G401 (cell line): ENCODE measurements at regions not wholly inside any gene's neighbourhood (a gene's known extent, or its start where the extent isn't known, plus 50 kb on each side); places are given as distances from the start of the nearest gene placed in this dataset.

Experiments used
- DNase-seq: peaks from one replicate; pipeline ENCODE4 v3.0.0-alpha.2; 2015; ENCODE audit warnings: low spot score
- in situ Hi-C: cut with HindIII; loops from 2 replicates; pipeline ENCODE4 v1.10.0; 2016; ENCODE audit warnings: low sequenced_read_pairs, mixed read lengths

- DNase-seq, result no peak
Measured at GRCh38 chr6:23591761-23592160, 534.3 kb upstream of the NRSN1 start.

DNA sequence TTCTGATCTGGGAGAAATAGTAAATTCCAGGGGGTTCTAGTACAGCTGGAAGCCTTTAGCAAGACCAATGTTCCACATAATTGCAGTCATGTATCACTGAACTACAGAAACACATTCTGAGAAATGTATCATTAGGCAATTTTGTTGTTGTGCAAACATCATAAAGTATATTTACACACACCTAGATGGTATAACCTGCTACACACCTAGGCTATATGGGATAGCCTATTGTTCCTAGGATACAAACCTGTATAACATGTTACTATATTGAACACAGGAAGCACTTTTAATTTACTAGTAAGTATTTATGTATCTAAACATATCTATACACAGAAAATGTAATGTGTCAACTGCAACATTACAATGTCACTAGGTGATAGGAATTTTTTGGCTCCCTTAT lies 525.9 kb upstream of the NRSN1 start:
- DNase-seq, result no peak
- in situ Hi-C loops, result no loop called here

More at GRCh38 chr6:23591761-23592160, 534.3 kb upstream of the NRSN1 start:
- in situ Hi-C loops, result no loop called here

- DNase-seq, result no peak
- in situ Hi-C loops, result no loop called here
Measured at GRCh38 chr6:23601811-23602345, 524.1 kb upstream of the NRSN1 start.

- no peak for DNase-seq
- in situ Hi-C loops, result no loop called here
Measured at GRCh38 chr6:23608931-23609435, 517.0 kb upstream of the NRSN1 start.

- in situ Hi-C loops, result no loop called here
- no peak for DNase-seq
Measured at GRCh38 chr6:23611776-23612381, 514.1 kb upstream of the NRSN1 start.

- in situ Hi-C loops, result no loop called here
Measured at GRCh38 chr6:23618366-23618765, 507.6 kb upstream of the NRSN1 start.

GRCh38 chr6:23620911-23621401 lies 505.1 kb upstream of the NRSN1 start:
- DNase-seq, result no peak
- in situ Hi-C loops, result no loop called here

More at GRCh38 chr6:23618366-23618765, 507.6 kb upstream of the NRSN1 start:
- no peak for DNase-seq

GRCh38 chr6:23630726-23631635 lies 495.0 kb upstream of the NRSN1 start:
- in situ Hi-C loops, result no loop called here
- no peak for DNase-seq

- in situ Hi-C loops, result no loop called here
- DNase-seq, result peak; percentile 10
Measured at GRCh38 chr6:23633996-23634395, 492.0 kb upstream of the NRSN1 start.

- no peak for DNase-seq
- in situ Hi-C loops, result no loop called here
Measured at GRCh38 chr6:23635150-23635549, 490.9 kb upstream of the NRSN1 start.

DNA sequence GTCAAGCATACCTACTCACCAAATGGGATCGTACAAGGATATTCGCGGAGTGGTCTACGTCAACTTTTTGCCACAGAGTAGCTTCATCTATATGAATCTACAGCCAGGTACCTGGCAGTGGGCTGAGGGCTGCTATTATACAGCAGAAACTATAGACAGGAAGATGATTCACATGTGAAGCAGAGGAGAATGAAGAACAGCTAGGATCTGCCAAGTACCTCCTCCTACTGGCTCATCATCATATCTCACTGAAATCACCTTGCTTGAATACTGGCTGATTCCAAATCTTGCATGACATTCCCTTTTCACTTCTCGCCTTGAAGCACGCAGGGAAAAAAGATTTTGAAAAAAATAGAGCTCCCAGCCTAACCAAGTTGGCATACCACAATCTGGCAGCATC lies 488.7 kb upstream of the NRSN1 start:
- in situ Hi-C loops, result no loop called here
- DNase-seq, result no peak

DNA sequence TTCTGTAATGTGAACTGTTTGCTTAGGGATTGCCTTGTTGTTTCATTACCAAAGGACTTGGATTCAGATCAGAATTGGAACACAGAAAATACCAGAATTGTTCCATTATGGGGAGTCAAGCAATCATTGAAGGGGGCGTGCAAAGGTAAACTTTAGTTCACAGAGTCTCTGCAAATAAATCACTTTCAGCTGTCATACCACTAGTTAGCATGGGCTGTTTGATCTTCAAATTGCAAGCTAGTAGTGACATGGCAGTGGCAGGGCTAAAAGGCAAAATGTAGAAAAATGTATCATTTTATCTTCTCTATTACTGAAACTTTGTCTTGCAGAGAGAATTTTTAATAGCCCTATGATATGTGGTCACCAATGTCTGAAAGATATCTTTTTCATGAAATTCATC lies 483.2 kb upstream of the NRSN1 start:
- in situ Hi-C loops, result no loop called here
- DNase-seq, result no peak

GRCh38 chr6:23647045-23647444 lies 479.0 kb upstream of the NRSN1 start:
- DNase-seq, result no peak
- in situ Hi-C loops, result no loop called here

- DNase-seq, result no peak
- in situ Hi-C loops, result no loop called here
Measured at GRCh38 chr6:23650676-23651075, 475.3 kb upstream of the NRSN1 start.

- no peak for DNase-seq
- in situ Hi-C loops, result no loop called here
Measured at GRCh38 chr6:23654745-23655144, 471.3 kb upstream of the NRSN1 start.

DNA sequence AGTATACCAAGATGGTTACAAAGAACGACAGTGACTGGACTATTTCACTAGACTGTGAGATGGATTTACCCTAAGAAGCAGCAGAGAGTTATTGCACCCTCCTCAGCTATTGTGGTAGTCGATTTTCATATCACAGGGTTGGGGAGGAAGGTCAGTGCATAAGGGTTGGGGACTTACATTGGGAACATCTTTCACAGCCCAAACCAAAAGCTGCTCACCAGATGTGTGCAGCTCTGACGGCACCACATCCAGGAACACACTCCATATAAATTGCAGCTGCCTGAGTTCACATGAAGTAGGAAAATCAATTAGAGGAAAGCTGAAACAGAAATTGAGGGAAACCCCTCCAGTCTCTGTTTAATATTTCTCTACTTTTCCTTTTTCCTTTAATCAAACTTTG lies 470.5 kb upstream of the NRSN1 start:
- in situ Hi-C loops, result no loop called here
- DNase-seq, result no peak

- in situ Hi-C loops, result no loop called here
- DNase-seq, result no peak
Measured at GRCh38 chr6:23656255-23657194, 469.5 kb upstream of the NRSN1 start.

DNA sequence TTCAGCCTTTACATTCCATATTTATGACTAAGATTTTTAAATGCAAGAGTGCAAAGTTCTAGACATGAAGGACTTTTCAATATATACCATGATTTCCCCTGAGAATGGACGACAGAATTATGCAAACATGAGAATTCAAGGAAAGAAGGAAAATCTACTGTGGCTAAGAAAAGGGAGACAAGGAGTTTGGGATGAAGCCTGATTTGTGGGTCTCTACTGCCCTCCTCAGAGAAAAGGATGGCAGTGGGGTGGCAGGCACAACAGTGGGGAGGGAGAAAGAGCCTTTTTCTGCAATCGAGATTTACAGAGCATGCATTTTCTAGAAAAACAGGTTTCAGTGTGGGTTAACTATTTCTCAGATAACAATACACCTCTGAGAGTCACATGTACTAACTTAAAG lies 466.9 kb upstream of the NRSN1 start:
- peak; percentile 40 for DNase-seq
- in situ Hi-C loops, result no loop called here

DNA sequence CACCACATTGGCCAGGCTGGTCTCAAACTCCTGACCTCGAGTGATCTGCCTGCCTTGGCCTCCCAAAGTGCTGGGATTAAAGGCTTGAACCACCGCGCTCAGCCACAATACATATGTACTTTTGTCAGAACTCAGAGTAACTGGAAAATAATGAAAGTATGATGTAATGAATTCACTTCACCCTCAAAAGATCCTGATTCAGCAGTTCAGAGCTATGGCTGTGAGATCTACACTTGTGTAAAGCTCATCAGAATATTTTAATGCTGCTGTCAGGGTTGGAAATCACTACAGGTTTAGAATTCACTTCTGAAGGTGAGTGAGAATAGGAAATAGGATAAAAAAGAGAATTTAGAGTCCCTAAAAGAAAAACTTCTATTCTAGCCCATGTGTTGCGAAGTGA lies 464.5 kb upstream of the NRSN1 start:
- DNase-seq, result no peak
- in situ Hi-C loops, result no loop called here
